ENCODE measurements at regions not wholly inside any gene's neighbourhood (a gene's known extent, or its start where the extent isn't known, plus 50 kb on each side); places are given as distances from the start of the nearest gene placed in this dataset.
"Not testable (repeated sequence)": the region's sequence is repeated elsewhere in the genome, so short reads cannot be mapped to it uniquely, and the experiment has no call there.

GRCh38 chr17:52505601-52506000, 347.1 kb upstream of the CA10 start:
- FAIRE-seq, result no peak

DNA sequence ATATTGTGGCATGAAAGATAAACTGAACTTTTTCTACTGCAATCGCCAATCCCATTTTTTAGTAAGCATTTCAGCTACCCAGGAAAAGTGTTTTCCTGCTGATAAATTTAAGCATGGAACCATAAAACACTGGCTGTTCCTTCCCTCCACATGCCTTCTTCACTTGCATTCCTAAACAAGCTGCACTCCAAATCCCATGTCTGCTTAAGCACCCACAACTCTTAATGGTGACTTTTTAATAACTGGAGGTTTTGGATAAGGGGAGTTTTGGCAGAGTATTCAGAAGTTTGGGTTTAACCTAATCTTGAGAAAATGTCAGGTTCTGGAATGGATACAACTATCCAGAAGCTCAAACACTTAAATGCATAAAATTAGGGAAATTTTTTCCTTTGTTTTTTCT, 345.6 kb upstream of the CA10 start:
- FAIRE-seq, result no peak

- FAIRE-seq, result no peak
Observed at GRCh38 chr17:52495646-52496045, 337.1 kb upstream of the CA10 start.

GRCh38 chr17:52482271-52482670, 323.8 kb upstream of the CA10 start:
- no peak for FAIRE-seq

- no peak for FAIRE-seq
Observed at GRCh38 chr17:52477824-52478699, 319.5 kb upstream of the CA10 start.

DNA sequence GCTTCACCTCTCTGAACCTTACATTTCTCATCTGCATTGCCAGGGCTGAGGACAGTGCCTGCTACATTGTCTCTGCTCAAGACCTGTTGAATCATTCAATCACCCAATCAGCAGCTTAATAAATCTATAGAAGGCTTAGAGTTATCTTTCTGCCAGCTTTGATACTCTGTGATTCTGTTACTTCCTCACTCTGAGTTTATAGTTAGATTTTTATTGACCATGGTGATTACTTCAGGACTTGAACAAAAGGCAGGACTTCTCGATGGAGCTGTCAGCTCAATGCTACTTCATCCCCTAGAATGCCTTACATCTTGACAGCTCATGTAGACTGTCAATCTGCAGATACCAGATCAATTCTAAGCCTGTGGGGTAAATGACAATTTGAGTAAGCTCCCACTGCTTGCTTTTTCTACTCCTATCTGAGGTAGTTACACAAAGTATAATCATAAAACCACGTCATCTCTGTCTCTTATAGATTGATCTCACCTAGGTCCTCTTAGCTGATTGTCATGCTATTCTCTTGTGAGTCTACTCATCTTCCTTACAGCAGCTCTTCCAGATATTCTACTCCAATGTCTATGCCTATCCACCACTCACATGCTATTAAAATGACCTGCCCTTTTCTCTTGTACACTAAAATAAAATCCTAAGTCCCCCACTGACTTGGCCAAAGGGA, 318.3 kb upstream of the CA10 start:
- no peak for FAIRE-seq

DNA sequence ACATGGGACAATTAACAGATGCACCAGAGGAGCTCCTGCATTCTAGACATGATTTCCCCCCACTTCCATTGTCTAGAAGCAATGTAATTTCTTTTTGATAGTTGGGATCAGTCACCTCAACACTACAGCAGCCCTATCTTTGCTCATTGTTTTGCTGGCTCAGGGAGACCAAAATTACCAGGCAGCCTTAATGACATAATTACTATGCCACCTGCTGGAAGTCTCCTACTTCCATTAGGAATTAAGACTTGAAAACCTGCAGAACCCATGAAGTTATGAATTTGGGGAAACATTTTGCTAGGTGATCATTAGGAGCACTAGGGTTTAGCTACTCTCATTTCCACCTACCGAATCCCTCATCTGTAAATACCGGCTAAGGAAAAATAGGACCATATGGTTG, 312.0 kb upstream of the CA10 start:
- FAIRE-seq, result no peak

DNA sequence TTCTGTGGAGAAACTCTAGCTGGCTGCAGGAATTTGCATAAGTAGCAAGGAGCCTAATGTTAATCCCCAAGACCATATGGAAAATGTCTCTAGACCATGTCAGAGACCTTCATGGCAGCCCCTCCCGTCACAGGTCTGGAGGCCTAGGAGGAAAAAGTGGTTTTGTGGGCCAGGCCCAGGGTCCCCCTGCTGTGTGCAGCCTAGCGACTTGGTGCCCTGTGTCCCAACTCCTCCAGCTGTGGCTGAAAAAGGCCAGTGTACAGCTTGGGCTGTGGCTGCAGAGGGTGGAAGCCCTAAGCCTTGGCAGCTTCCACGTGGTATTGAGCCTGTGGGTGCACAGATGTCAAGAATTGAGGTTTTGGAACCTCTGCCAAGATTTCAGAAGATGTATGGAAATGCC, 306.9 kb upstream of the CA10 start:
- no peak for FAIRE-seq

DNA sequence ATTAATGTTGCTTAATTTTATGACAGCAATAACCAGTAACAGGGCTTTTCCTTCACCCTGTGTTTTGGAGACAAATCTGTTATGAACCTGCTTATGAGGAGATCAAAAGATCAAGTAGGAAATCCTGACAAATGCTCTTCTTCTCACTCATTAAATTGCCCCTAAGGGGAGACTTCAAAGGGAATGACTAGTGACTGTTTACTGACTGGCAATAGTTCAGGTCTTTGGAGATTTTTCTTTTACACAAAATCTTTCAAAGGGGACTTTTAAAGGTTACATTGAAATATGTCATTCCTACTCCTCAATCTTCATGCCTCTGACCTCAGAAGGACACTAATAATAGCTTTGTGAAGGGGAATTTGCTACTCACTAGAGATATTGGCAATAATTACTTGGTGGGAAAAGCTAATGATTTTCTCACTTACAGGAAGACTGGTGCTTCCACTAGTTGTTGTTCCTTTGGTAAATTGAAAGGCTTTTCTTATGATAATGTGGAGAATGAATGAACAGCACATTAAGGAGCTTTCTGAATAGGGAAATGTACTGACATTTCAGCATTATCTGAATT, 292.9 kb upstream of the CA10 start:
- FAIRE-seq, result no peak

DNA sequence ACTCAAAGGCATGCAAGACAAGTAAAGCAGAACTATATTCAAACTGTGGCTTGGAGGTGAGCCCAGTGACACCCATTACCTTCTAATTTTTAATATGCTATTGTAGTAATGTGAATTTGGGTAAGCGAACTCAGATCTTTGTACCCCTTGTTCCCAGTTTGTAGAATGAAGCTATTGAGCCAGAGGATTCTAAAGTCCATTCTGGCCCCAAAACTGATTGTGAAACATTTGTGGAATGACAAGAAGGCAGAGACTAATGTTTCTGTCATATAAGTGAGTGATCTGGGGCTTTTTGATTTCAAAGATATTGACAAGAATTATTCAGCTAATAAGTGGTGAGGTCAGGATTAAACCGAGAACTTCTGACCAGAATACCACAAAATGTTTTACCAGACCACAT, 283.8 kb upstream of the CA10 start:
- no peak for FAIRE-seq

GRCh38 chr17:52420555-52421078, 262.1 kb upstream of the CA10 start:
- FAIRE-seq, result no peak

GRCh38 chr17:52419229-52419641, 260.7 kb upstream of the CA10 start:
- no peak for FAIRE-seq

- FAIRE-seq, result no peak
Observed at GRCh38 chr17:52410781-52411180, 252.3 kb upstream of the CA10 start.

DNA sequence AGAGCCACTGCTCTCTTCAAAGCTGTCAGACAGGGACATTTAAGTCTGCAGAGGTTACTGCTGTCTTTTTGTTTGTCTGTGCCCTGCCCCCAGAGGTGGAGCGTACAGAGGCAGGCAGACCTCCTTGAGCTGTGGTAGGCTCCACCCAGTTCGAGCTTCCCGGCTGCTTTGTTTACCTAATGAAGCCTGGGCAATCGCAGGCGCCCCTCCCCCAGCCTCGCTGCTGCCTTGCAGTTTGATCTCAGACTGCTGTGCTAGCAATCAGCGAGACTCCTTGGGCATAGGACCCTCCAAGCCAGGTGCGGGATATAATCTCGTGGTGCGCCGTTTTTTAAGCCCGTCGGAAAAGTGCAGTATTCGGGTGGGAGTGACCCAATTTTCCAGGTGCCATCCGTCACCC, 250.7 kb upstream of the CA10 start:
- FAIRE-seq, result not testable (repeated sequence)

GRCh38 chr17:52395308-52395707, 236.8 kb upstream of the CA10 start:
- no peak for FAIRE-seq

GRCh38 chr17:52390422-52390821, 231.9 kb upstream of the CA10 start:
- no peak for FAIRE-seq

GRCh38 chr17:52389632-52390031, 231.1 kb upstream of the CA10 start:
- FAIRE-seq, result no peak

DNA sequence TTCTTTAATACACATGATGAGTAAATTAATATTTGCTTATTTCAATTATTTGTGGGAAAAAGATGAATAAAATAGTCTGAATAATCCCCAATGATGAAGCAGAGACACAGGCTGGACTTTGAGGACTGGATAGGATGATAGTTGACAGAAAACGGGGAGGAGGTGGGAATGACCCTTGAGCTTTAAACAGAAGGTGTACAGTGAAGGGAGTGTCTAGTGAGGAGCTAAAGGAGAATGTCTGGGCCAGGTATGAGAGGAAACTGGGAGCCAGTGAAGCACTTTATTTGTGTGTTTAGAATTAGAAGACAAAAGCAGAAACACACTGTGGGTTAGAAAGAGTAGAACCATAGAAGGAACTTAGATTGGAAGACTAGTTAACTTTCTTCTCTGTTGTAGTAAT, 230.4 kb upstream of the CA10 start:
- no peak for FAIRE-seq

- no peak for FAIRE-seq
Observed at GRCh38 chr17:52384695-52385094, 226.2 kb upstream of the CA10 start.

- no peak for FAIRE-seq
Observed at GRCh38 chr17:52383493-52384100, 225.1 kb upstream of the CA10 start.

DNA sequence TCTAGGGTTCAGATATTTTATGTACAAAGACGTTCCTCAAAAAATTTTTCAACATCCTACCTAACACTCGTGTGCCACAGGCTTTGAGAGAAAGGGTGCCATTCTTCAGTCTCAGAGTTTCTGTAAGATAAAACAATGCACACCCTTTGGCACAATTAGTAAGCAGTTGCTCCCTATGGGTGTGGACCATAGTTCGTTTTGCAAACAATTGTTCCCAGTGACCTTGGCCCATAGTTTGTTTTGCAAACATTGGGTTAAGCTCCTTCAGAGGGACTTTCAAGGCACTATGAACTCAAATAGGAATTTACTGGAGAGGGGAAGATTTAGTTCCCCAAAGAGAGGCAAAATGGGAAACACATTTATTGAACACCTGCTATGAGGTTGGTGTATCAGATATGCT, 220.3 kb upstream of the CA10 start:
- no peak for FAIRE-seq

DNA sequence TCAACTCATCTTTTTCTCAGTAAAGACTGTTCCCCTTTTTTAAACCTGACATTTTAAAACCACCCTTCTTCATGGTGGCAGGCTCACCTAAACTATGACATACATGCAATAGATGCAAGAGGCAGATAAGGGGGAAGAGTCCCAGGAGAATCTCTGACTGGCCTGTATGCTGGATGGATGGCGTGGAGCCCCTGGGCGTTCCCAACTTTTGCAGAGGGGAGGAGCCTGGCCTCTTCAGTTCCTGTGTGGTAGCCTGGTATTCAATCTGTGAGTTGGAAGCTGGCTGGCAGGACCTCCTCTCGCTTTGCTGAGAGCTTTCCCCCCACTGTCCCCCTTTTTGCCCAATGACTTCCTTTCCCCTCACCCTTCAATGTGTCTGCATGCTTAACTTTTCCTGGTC, 217.6 kb upstream of the CA10 start:
- FAIRE-seq, result no peak

DNA sequence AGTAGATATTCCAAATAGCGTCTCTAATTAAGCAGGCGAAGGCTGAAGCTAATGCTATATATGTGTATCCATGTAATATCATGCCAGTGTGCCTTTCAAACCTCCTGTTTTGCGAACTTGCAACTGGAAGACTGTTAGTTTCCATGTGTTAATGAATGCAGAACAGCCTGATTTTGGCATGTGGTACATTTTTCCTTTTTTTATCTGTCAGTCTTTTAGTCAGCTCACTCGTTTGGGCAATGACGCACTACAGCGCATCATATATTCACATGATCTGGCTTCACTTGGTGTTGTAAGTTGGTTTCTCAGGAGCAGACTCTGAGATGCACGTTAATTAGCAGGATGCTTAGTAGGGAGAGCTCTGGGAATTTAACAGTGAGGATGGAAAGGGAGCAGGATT, 210.4 kb upstream of the CA10 start:
- no peak for FAIRE-seq

GRCh38 chr17:52357854-52358253, 199.3 kb upstream of the CA10 start:
- FAIRE-seq, result no peak
